ENCODE measurements at regions not wholly inside any gene's neighbourhood (a gene's known extent, or its start where the extent isn't known, plus 50 kb on each side); places are given as distances from the start of the nearest gene placed in this dataset.
"Not testable (repeated sequence)": the region's sequence is repeated elsewhere in the genome, so short reads cannot be mapped to it uniquely, and the experiment has no call there.

GRCh38 chr1:25007390-25008191, 77.5 kb upstream of the RUNX3 start:
- H3K9ac ChIP-seq (ENCODE audit: extremely low read depth, insufficient read length, low read length); H3K4me1 ChIP-seq (ENCODE audit: insufficient read depth, low read length); H2BK12ac ChIP-seq (ENCODE audit: insufficient read length, low read depth, low read length); H2BK120ac ChIP-seq (ENCODE audit: low read depth, low read length, poor library complexity, severe bottlenecking); H3K27me3 ChIP-seq (ENCODE audit: insufficient read depth, low read length); DNase-seq; H2BK5ac ChIP-seq (ENCODE audit: insufficient read length, low read length); H4K20me1 ChIP-seq (ENCODE audit: control insufficient read depth, insufficient read depth, insufficient read length); H3K56ac ChIP-seq (ENCODE audit: insufficient read length, low read depth, low read length); H4K5ac ChIP-seq (ENCODE audit: insufficient read length, low read depth, low read length); H3K27ac Mint-ChIP-seq; H3K27me3 Mint-ChIP-seq (ENCODE audit: low read depth); H3K4me2 ChIP-seq (ENCODE audit: insufficient read depth, insufficient read length, low read length); H3K27ac ChIP-seq (ENCODE audit: insufficient read length, low read depth, low read length); H3K9me3 ChIP-seq (ENCODE audit: control insufficient read depth, low read depth, low read length); H4K8ac ChIP-seq (replicated peaks; ENCODE audit: insufficient read length, low read depth, low read length); H3K4ac ChIP-seq (ENCODE audit: low read depth, low read length); H3K18ac ChIP-seq (ENCODE audit: insufficient read length, low read depth, low read length); H4K91ac ChIP-seq (ENCODE audit: insufficient read length, low read depth, low read length); H2AFZ ChIP-seq (ENCODE audit: low read length); H3K23me2 ChIP-seq (ENCODE audit: insufficient read length, low read depth, low read length, poor library complexity, severe bottlenecking); H3K79me2 ChIP-seq (ENCODE audit: insufficient read depth, low read length); H3T11ph ChIP-seq (ENCODE audit: low read length); H3K9me3 Mint-ChIP-seq; H2BK20ac ChIP-seq (ENCODE audit: low read depth, low read length, poor library complexity, severe bottlenecking); H3K23ac ChIP-seq (ENCODE audit: insufficient read length, low read depth, low read length); H3K14ac ChIP-seq (ENCODE audit: insufficient read depth, low read length); H2AK5ac ChIP-seq (ENCODE audit: insufficient read length, low read length); H3K79me1 ChIP-seq (ENCODE audit: insufficient read depth, low read depth, low read length, poor library complexity, severe bottlenecking); H2BK15ac ChIP-seq (ENCODE audit: low read depth, low read length); H3K36me3 Mint-ChIP-seq (ENCODE audit: insufficient read depth in 1 of 3, low read depth in 3 of 3): not testable (repeated sequence)
- TF ChIP-seq, protein P1, sequence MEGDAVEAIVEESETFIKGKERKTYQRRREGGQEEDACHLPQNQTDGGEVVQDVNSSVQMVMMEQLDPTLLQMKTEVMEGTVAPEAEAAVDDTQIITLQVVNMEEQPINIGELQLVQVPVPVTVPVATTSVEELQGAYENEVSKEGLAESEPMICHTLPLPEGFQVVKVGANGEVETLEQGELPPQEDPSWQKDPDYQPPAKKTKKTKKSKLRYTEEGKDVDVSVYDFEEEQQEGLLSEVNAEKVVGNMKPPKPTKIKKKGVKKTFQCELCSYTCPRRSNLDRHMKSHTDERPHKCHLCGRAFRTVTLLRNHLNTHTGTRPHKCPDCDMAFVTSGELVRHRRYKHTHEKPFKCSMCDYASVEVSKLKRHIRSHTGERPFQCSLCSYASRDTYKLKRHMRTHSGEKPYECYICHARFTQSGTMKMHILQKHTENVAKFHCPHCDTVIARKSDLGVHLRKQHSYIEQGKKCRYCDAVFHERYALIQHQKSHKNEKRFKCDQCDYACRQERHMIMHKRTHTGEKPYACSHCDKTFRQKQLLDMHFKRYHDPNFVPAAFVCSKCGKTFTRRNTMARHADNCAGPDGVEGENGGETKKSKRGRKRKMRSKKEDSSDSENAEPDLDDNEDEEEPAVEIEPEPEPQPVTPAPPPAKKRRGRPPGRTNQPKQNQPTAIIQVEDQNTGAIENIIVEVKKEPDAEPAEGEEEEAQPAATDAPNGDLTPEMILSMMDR (conservative IDR thresholded peaks at IDR 0.05) = peak; percentile 32; the same call in 1 of the 3 replicates
- Mint-ChIP-seq H3K4me1 (peaks cover 19 to 36% of the 10 kb centered on the region in 2 experiments), H3K4me3 (peak overlapping the region in 1 of 2 experiments; percentile 46; a peak in 1 of 5 replicates)
- WGBS (ENCODE audit: extremely low coverage, insufficient read length, low lambda C conversion rate) = no CpG with 5 or more reads among the region's 18 CpGs

All from H9 (cell line).